Activated naive CD4-positive, alpha-beta T cell treated with anti-CD3 and anti-CD28 coated beads for 36 hours (primary cell): ENCODE measurements at regions not wholly inside any gene's neighbourhood (a gene's known extent, or its start where the extent isn't known, plus 50 kb on each side); places are given as distances from the start of the nearest gene placed in this dataset.
"Not testable (repeated sequence)": the region's sequence is repeated elsewhere in the genome, so short reads cannot be mapped to it uniquely, and the experiment has no call there.

ENCODE experiments used
- CTCF ChIA-PET: fragments of 350-600 bp; sonication (Branson Sonifier 250); formaldehyde crosslinking; loops from one replicate; lab custom pipeline; 2021; ENCODE audit warnings: antibody characterized with exemption; lab: Charles Lee
- DNase-seq: peaks from one replicate; pipeline ENCODE4 v3.0.0-alpha.2; 2020
- H3K27ac Mint-ChIP-seq: one replicate; pipeline ENCODE4 v1.8.0; 2021; ENCODE audit warnings: mild to moderate bottlenecking, mixed read lengths
- H3K27me3 Mint-ChIP-seq: one replicate; pipeline ENCODE4 v1.8.0; 2021; ENCODE audit warnings: low read depth, mixed read lengths
- H3K36me3 Mint-ChIP-seq: one replicate; pipeline ENCODE4 v1.8.0; 2021; ENCODE audit warnings: low read depth, mixed read lengths
- H3K4me1 Mint-ChIP-seq: one replicate; pipeline ENCODE4 v1.8.0; 2021; ENCODE audit warnings: low read depth, mixed read lengths
- H3K4me3 Mint-ChIP-seq: one replicate; pipeline ENCODE4 v1.8.0; 2021; ENCODE audit warnings: mild to moderate bottlenecking, moderate library complexity, mixed read lengths
- H3K9me3 Mint-ChIP-seq: one replicate; pipeline ENCODE4 v1.8.0; 2021; ENCODE audit warnings: mixed read lengths
- intact Hi-C: fragments of 100-400 bp; cut with micrococcal nuclease; formaldehyde crosslinking; loops from one replicate; pipeline ENCODE4 v1.15.1; 2023

DNA sequence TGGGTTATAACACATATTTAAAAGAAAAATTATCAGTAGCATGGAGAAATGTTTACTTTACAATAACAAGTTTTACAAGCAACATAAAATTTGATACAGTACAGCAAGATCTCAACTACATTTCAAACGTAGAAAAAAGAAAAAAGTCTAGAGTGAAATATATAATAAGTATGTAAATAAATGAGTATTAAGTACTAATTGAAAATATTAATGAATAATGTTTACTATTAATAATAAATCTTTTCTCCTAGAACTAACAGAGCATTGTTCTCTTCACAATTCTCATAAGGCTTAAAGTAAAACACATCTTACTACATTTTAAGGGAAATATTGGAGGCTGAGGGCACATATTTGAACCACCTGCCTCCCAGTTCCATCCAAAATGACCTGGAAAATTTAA is 72.1 kb downstream of the TMEM212 start:
- H3K4me3 Mint-ChIP-seq: no peak overlapping the region
- H3K27ac Mint-ChIP-seq: no peak overlapping the region
- CTCF ChIA-PET: interaction anchor here (0.6 kb wide), 1 partner anchor 417 kb away, joined by 3 read pairs; no protein-coding TSS in a partner anchor
- no peaks in the 10 kb centered on the region for H3K4me1 Mint-ChIP-seq
- DNase-seq: no peak
- no peaks in the 10 kb centered on the region for H3K36me3 Mint-ChIP-seq
- peaks cover 6% of the 10 kb centered on the region for H3K9me3 Mint-ChIP-seq
- intact Hi-C loops: no loop called here
- H3K27me3 Mint-ChIP-seq: peaks cover 17% of the 10 kb centered on the region

DNA sequence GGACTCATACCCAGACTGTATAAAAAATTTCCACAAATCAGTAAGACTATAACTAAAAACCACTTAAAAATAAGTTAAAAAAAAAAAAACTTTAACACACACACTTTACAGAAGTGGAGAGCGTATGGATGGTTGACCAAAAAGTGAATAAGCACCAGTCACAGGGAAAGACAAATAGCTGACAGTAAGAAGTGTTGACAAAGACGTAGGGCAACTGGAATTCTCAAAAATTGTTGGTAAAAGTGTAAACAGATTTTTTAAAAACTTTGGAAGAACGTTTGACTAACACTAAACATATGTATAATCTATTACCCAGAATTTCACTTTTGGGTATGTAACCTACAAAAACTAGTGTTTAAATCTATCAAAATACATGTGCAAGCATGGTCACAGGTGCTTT is 73.7 kb downstream of the TMEM212 start:
- Mint-ChIP-seq H3K4me3 (no peak overlapping the region), H3K4me1 (no peaks in the 10 kb centered on the region), H3K27me3 (peaks cover 19% of the 10 kb centered on the region), H3K9me3 (peaks cover 9% of the 10 kb centered on the region), H3K36me3 (no peaks in the 10 kb centered on the region), H3K27ac (no peak overlapping the region)
- DNase-seq: no peak
- intact Hi-C loops: no loop called here
- CTCF ChIA-PET: interaction anchor here (1.5 kb wide), 1 partner anchor 145 kb away, joined by 4 read pairs; no protein-coding TSS in a partner anchor

DNA sequence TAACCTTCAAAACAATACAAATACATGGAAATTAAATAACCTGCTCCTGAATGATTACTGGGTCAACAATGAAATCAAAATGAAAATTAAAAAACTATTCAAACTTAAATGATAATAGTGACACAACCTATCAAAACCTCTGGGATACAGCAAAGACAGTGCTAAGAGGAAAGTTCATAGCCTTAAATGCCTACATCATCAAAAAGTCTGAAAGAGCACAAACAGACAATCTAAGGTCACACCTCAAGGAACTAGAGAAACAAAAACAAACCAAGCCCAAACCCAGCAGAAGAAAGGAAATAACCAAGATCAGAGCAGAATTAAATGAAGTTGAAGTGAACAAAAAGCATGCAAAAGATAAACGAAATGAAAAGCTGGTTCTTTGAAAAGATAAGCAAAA is 79.5 kb downstream of the TMEM212 start:
- intact Hi-C loops: not testable (repeated sequence)
- CTCF ChIA-PET: interaction anchor here (0.6 to 1.2 kb wide), 2 partner anchors 360 to 410 kb away, joined by 3 to 4 read pairs; no protein-coding TSS in a partner anchor

DNA sequence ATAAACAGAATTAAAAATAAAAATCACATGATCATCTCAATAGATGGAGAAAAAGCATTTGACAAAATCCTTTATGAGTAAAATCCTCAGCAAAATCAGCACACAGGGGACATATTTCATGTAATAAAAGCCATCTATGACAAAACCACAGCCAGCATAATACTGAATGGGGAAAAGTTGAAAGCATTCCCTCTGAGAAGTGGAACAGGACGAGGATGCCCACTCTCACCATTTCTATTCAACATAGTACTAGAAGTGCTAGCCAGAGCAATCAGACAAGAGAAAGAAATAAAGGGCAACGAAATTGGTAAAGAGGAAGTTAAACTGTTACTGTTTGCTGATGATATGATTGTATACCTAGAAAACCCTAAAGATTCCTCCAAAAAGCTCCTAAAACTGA is 80.5 kb downstream of the TMEM212 start:
- CTCF ChIA-PET: interaction anchor here (1.2 kb wide), 1 partner anchor 409 kb away, joined by 4 read pairs; no protein-coding TSS in a partner anchor

More for the DNA sequence above, 79.5 kb downstream of the TMEM212 start:
- not testable (repeated sequence) for H3K4me3 Mint-ChIP-seq, DNase-seq, H3K36me3 Mint-ChIP-seq, H3K27ac Mint-ChIP-seq, H3K4me1 Mint-ChIP-seq
- peaks cover 19% of the 10 kb centered on the region for H3K27me3 Mint-ChIP-seq
- H3K9me3 Mint-ChIP-seq: peaks cover 18% of the 10 kb centered on the region

DNA sequence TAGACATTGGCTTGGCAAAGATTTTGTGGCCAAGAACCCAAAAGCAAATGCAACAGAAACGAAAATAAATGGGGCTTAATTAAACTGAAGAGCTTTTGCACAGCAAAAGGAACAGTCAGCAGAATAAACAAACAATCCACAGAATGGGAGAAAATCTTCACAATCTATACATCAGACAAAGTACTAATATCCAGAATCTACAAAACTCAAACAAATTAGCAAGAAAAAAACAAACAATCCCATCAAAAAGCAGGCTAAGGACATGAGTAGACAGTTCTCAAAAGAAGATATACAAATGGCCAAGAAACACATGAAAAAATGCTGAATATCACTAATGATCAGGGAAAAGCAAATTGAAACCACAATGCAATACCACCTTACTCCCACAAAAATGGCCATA is 81.7 kb downstream of the TMEM212 start:
- H3K4me1 Mint-ChIP-seq, H3K27ac Mint-ChIP-seq, DNase-seq, intact Hi-C loops, H3K4me3 Mint-ChIP-seq, H3K27me3 Mint-ChIP-seq, H3K36me3 Mint-ChIP-seq: not testable (repeated sequence)
- CTCF ChIA-PET: interaction anchor here (0.7 kb wide), 1 partner anchor 52 kb away, joined by 3 read pairs; no protein-coding TSS in a partner anchor
- peaks cover 18% of the 10 kb centered on the region for H3K9me3 Mint-ChIP-seq

More for the DNA sequence above, 80.5 kb downstream of the TMEM212 start:
- H3K36me3 Mint-ChIP-seq, H3K4me3 Mint-ChIP-seq, H3K4me1 Mint-ChIP-seq, DNase-seq, H3K27ac Mint-ChIP-seq, intact Hi-C loops: not testable (repeated sequence)
- Mint-ChIP-seq H3K9me3 (peaks cover 18% of the 10 kb centered on the region), H3K27me3 (peaks cover 18% of the 10 kb centered on the region)

DNA sequence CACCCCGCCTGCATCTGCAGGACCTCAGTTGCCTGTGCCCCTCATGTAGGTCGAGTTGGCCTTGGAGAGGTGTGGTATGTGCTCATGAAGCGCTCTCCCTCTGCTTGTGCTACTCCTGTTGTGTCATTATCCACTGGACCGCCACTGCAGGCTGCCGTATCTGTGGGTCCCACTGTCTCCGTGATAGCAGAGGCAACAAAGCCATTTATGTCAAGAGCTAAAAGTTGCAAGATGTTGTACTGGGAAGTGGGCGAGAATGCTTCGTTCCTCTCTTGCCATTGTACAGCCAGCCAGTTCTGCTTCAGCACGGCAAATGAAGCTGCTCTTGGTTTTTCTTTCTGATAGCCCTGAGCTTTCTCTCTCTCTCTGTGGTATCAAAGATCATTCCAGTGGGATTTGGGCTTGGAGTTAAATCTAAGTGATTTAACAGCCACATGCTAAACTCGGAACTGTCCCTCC is 89.0 kb downstream of the TMEM212 start:
- CTCF ChIA-PET: no interaction called here
- no peaks in the 10 kb centered on the region for H3K9me3 Mint-ChIP-seq
- H3K27me3 Mint-ChIP-seq: no peaks in the 10 kb centered on the region
- intact Hi-C loops: no loop called here
- DNase-seq: no peak
- no peak overlapping the region for H3K27ac Mint-ChIP-seq
- H3K4me3 Mint-ChIP-seq: no peak overlapping the region
- H3K36me3 Mint-ChIP-seq: no peaks in the 10 kb centered on the region
- no peaks in the 10 kb centered on the region for H3K4me1 Mint-ChIP-seq

DNA sequence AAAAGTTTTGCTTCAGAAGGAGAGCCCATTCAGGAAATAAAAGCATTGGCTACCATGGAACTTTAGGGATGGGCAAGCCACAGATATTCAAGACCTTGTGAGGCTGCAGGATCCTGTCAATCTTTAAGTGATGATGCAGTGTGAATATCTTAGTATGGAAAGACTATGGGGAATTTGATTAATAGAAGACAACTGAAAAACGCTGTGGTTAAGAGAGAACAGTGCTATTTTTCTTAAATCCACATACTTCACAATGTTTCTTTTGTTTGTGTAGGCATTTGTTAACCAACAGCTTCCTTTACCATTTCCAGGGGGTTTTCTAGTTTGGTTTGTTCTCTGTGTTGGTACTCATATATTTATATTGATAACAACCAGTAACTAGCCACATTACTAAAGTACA is 90.3 kb downstream of the TMEM212 start:
- no peaks in the 10 kb centered on the region for H3K9me3 Mint-ChIP-seq
- no peak overlapping the region for H3K27ac Mint-ChIP-seq
- no peaks in the 10 kb centered on the region for H3K4me1 Mint-ChIP-seq
- intact Hi-C loops: no loop called here
- no peak for DNase-seq
- H3K27me3 Mint-ChIP-seq: no peaks in the 10 kb centered on the region
- H3K4me3 Mint-ChIP-seq: no peak overlapping the region
- CTCF ChIA-PET: interaction anchor here (1.3 kb wide), 1 partner anchor 346 kb away, joined by 3 read pairs; no protein-coding TSS in a partner anchor
- no peaks in the 10 kb centered on the region for H3K36me3 Mint-ChIP-seq

DNA sequence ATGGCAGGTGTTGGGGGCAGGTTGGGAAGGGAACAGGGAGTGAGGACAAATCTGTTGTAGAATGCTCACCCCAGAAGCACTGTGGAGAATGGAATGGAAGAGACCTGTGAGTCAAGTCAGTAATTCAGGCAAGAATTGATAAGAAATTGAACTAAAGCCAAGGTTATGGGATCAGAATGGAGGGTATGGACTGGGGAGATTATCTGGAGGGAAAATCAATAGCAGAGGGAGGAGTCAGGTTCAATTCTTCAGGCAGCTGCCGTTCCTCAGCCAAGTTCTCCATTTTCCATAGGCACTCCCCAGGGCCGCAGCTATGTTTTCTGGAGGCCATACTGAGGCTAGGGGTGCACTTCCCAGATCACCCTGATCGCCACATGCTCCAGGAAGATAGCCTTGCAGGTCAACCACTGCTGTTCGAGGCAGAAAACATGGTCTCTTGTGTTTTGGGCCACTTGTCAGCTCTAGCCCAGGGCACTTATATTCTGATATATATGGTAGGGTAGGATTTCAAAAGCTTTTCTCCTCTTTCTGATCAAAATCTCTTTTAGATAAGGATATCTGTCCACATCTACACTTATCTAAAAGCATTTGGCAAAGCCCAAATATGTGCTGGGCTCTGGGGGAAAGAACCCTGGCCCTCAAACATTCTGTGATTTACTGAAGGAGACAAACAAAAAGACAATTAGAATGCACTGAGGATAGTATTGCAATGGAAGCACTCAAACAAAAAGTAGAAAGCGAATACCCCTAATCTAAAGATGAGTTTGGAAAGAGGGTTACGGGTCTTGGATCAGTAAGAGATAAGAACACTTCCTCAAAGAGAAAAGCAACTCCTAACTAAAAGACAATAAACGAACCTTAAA is 92.3 kb downstream of the TMEM212 start:
- Mint-ChIP-seq H3K4me1 (no peaks in the 10 kb centered on the region), H3K36me3 (no peaks in the 10 kb centered on the region), H3K27ac (no peak overlapping the region), H3K9me3 (no peaks in the 10 kb centered on the region), H3K27me3 (no peaks in the 10 kb centered on the region), H3K4me3 (no peak overlapping the region)
- DNase-seq: no peak
- intact Hi-C loops: no loop called here
- CTCF ChIA-PET: no interaction called here

DNA sequence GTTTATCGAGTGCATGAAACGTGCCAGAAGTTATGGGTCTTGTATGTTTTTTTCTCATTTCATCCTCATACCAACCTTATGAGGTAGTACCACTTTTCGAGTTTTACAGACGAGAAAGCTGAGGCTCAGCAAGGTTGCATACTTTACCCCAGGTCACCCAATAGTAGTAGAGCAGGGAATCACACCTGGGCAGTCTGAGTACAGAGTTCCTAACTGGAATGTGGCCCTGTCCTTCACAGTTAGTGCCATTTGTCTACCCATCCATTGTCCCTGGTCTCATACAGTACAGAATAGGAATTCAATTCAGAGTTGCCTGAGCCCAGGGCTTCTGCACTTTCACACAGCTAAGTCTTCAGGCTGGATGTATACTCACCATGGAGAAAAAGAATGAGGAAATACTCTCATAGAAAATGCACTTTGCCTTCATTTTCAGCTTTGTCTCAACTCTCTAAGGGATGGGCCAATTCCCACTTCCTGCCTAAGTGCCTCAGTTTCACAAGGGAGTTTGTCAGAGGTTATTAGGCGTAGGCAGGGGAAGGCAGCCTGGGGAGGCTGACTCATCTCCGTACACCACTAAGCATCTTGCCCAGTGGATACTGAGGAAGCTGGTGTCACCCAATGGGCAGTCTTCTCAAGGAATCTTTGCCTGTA is 93.2 kb downstream of the TMEM212 start:
- CTCF ChIA-PET: interaction anchor here (0.6 kb wide), 1 partner anchor 54 kb away, joined by 3 read pairs; no protein-coding TSS in a partner anchor
- no peaks in the 10 kb centered on the region for H3K27me3 Mint-ChIP-seq
- H3K4me1 Mint-ChIP-seq: no peaks in the 10 kb centered on the region
- H3K36me3 Mint-ChIP-seq: no peaks in the 10 kb centered on the region
- H3K27ac Mint-ChIP-seq: no peak overlapping the region
- no peak overlapping the region for H3K4me3 Mint-ChIP-seq
- intact Hi-C loops: no loop called here
- DNase-seq: no peak
- H3K9me3 Mint-ChIP-seq: no peaks in the 10 kb centered on the region

DNA sequence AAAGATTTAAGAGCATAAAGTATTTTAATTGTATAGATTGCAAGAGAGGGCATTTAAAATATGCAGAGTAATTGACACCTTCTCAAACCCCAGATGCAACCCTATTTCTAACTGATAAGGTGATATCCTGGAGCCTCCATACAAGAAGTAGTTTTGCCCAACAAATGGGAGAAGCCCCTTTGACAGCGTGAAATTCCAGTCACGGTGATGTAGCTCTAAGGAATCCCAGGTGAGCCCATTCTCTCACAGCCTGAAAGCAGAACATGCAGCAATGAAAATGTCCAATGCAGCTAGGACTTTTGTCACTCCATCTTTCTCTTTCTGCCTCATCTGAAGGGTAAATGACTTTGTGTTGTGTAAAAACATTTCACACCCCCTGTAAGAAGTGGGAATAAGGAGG is 96.4 kb downstream of the TMEM212 start:
- CTCF ChIA-PET: no interaction called here
- no peaks in the 10 kb centered on the region for H3K9me3 Mint-ChIP-seq
- no peaks in the 10 kb centered on the region for H3K27me3 Mint-ChIP-seq
- H3K4me3 Mint-ChIP-seq: no peak overlapping the region
- DNase-seq: no peak
- no peaks in the 10 kb centered on the region for H3K36me3 Mint-ChIP-seq
- intact Hi-C loops: no loop called here
- peaks cover under 1% of the 10 kb centered on the region for H3K4me1 Mint-ChIP-seq
- no peak overlapping the region for H3K27ac Mint-ChIP-seq

DNA sequence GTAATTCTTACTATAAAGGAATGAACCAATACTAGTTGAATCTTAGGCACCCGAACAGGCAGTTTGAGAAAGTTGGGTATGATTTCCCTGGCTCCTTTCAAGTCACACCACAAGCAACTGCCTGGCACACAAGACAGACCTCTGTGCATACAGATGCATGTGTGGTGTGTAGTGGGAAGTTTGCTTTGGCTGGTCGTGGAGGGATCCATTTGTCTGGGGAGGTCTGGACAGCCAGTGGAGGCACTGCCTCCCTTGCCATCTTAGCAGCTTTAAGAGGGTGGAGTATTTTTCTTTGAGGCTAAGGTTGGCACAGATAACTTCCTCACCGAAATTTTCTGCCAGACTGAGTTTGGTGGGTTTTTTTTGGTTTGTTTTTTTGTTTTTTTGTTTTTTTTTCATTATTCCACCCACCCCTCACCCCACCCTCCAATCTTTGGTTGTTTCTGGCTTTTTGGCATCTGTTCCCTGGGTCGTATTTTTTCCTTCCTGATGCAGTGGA is 97.1 kb downstream of the TMEM212 start:
- Mint-ChIP-seq H3K27me3 (no peaks in the 10 kb centered on the region), H3K9me3 (no peaks in the 10 kb centered on the region), H3K36me3 (no peaks in the 10 kb centered on the region), H3K4me1 (peaks cover 2% of the 10 kb centered on the region), H3K27ac (no peak overlapping the region), H3K4me3 (no peak overlapping the region)
- no peak for DNase-seq
- intact Hi-C loops: no loop called here
- CTCF ChIA-PET: no interaction called here
